MM.1S (cell line): ENCODE measurements at regions not wholly inside any gene's neighbourhood (a gene's known extent, or its start where the extent isn't known, plus 50 kb on each side); places are given as distances from the start of the nearest gene placed in this dataset.

ENCODE experiments used
- EZH2 ChIP-seq: fragments of 300-600 bp; sonication (generic); optimal IDR thresholded peaks from 2 replicates; pipeline ENCODE3; 2017; ENCODE audit warnings: low read depth, mild to moderate bottlenecking, antibody characterized with exemption, low read length, mixed read lengths
- TF ChIP-seq, protein P1 (sequence below): fragments of 300-600 bp; sonication (generic); IDR thresholded peaks from 2 replicates; pipeline ENCODE4 v1.5.1; 2016; ENCODE audit warnings: antibody characterized with exemption, low read length, mixed read lengths

DNA sequence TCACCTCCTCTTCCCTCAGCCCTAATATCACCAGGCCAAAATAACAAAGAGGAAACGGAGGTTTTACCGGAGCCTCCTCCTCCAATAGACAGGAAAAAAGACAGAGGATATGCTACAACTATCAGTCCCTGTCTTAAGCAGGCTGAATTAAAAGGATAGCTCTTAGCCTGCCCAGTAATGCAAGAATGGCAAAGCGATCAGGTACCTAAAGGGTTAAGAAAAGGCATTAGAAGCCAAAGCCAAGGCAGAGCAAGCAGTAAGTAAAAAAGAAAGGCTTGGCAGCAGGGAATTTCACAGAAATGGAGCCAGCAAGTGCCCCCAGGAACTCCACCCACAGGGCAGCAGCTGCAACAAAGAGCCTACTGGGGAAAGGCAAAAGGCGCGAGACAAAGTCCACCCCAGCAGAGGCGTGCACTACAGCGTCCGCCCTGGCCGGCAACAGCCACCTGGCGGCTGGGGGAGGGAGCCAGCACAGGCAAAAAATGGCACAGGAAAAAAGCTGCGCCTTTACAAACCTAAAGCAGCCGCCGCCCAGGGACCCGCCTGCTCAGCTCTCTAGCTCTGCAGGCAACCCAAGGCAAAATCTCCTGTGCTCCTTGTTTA, 220.6 kb upstream of the ZC4H2 start:
- TF ChIP-seq, protein P1, sequence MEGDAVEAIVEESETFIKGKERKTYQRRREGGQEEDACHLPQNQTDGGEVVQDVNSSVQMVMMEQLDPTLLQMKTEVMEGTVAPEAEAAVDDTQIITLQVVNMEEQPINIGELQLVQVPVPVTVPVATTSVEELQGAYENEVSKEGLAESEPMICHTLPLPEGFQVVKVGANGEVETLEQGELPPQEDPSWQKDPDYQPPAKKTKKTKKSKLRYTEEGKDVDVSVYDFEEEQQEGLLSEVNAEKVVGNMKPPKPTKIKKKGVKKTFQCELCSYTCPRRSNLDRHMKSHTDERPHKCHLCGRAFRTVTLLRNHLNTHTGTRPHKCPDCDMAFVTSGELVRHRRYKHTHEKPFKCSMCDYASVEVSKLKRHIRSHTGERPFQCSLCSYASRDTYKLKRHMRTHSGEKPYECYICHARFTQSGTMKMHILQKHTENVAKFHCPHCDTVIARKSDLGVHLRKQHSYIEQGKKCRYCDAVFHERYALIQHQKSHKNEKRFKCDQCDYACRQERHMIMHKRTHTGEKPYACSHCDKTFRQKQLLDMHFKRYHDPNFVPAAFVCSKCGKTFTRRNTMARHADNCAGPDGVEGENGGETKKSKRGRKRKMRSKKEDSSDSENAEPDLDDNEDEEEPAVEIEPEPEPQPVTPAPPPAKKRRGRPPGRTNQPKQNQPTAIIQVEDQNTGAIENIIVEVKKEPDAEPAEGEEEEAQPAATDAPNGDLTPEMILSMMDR, result no peak
- TF ChIP-seq EZH2, result no peak
